COLO668 (cell line): ENCODE measurements at regions not wholly inside any gene's neighbourhood (a gene's known extent, or its start where the extent isn't known, plus 50 kb on each side); places are given as distances from the start of the nearest gene placed in this dataset.
"Not testable (repeated sequence)": the region's sequence is repeated elsewhere in the genome, so short reads cannot be mapped to it uniquely, and the experiment has no call there.

Experiments used
- DNase-seq: peaks from one replicate; lab custom pipeline; 2025; ENCODE audit not compliant: unreplicated experiment; lab: John Stamatoyannopoulos, UW

DNA sequence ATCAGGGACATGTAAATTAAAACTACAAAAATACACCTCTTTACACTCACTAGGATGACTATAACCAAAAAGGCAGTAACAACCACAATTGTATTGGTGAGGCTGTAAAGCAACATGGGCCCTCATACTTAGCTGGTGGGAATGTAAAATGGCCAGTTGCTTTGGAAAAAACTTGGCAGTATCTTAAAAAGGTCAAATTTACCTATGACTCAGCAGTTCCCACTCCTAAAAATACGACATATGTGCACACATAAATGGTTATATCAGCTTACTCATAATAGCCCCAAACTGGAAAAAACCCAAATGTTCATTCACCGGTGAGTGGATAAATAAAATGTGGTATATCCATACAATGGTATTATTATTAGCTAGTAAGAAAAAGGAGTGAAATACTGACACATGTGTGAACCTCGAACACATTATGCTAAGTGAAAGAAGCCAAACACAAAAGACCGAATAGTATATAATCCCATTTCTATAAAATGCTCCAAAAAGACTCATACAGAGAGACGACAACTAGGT, 391.4 kb downstream of the NPIPA8 start:
- no peak for DNase-seq

DNA sequence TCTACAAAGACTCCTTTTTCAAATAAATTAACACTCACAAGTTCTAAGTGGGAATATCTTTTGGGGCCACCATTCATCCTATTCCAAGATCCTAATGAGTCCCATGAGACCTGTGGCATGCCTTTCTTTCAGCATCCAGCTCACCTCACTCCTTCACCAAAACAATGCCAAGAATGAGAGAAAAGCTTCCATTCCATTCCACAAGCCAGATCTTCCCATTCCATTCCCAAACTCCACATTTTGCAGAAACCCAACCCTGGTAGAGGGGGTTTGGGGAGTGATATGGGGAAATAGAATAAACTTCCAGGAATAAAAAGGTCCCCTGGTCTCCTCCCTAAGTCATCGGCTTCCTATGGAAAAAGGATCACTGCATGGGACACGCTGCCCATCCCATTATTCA, 392.2 kb downstream of the NPIPA8 start:
- no peak for DNase-seq

DNA sequence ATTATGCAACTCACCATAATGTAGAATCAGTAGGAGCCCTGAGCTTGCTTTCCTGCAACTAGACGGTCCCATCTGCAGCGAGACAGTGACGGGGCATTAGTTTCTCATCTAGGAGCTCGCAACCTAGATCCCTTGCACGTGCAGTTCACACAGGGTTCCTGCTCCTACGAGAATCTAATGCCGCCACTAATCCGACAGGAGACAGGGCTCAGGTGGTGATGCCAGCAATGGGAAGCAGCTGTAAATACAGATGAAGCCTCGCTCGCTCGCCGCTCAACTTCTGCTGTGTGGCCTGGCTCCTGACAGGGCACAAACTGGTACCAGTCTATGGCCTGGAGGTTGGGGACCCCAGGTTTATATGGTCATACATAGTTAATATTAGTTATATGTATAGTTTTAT, 394.5 kb downstream of the NPIPA8 start:
- DNase-seq: no peak

DNA sequence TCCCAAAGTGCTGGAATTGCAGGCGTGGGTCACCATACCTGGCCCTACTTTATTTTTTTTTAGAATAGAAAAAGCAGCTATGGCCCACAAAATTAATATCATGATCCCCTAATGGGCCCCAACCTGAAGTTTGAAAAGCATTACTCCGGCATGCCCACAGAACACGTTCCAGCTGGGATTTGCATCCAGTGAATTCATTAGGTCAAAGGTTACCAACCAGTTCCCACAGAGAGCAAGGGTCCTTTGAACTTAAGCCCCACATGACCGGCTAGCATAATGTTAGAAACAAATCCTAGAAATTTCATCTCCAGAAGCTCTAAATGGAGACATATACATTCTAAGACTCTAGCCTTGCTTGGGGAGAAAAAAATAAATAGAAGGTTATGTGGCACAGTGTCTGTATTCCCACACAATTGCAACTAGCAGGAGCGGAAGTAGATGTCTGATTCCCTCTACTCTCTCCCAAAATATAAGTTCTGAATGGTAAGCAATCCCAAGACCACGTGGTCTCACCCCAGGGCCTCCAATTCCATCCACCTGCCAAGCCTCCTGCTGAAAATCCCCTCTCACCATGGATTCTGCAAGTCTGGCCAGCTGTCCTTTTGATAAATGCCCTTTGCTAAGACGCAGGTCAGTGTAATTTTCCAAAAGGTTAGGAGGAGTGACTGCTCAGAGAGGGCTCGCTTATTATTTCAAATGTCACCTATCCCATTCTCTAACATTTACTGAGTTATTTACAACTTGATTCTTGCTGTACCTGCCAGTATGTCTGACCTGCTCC, 395.8 kb downstream of the NPIPA8 start:
- DNase-seq: no peak

DNA sequence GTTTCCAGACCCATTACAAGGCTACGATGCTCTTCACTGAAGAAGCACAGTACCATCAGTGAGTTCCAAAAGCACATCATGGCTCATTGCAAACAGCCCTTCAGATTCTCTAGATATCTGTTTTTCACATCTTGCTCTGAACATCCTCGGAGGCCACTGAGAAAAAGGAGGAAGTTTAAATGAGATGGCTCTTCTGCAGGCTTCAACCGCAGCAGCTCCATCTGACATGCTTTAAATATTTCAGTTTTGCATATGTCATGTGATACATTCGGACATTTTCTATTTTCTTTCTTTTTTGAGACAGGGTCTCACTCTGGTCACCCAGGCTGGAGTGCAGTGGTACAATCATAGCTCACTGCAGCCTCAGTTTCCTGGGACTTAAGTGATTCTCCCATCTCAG, 396.8 kb downstream of the NPIPA8 start:
- DNase-seq: no peak

DNA sequence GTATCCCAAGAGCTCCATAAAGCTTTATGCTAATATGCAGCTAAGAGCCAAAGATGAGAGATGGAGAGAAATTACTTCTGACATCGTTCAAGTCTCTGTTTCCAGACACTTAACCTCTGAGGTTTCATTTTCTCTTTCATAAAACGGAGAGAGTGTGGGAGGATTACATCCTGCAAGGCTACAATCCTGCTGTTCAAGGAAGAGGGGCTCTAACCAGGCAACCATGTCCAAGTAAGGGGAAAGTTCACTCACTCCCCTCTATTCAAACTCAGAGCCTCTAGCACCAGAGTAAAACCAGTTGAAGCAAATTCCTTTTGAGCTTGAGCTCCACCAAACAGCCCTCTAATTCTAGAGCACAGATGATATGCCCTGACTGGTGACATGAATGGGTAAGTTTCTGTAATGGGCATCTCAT, 397.4 kb downstream of the NPIPA8 start:
- DNase-seq: no peak

DNA sequence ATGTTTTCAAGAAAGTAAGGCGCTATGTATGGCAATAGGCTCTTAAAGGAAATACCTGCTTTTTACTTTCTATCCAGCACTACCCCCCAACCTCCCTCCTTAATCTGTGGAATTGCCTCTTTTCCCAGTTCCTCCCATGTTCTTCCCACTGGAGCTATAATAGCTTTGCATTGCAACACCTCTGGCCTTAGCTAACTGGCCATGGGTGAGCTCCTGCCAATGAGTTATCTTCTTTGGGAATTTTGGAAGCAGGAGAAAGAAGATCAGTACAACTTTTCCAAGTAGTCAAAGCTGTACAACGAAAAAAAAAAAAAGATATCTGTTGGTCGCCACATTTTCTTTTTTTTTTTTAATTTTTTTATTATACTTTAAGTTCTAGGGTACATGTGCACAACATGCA, 398.0 kb downstream of the NPIPA8 start:
- DNase-seq: no peak

DNA sequence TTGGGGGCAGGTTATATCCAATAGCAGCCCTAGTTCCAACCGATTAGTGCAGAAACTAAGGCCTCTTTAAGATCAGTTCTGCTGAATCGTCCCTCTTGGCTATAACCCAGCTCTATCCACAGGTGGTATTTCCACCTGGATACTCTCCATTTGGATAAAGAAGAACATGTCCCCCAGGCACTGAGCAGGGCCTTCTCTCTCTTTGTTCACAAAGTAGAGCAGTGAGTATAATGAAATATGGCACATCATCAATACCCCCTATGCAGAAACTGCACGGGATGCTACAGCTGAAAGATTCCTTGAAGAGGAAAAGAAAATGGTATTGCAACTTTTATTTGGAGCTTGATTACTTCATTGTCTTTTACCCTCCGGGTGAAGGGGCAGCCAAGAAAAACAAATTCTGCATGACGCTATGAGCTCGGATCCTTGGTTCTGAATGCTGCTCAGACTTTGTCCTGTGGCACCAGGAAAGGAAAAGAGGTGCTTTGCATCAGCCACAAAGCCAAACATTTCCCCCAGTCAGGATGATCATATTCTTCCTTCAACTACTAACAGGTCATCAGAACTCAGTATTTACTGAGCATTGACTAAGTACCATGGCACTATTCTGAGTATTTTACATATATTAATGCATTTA, 399.7 kb downstream of the NPIPA8 start:
- DNase-seq: no peak

DNA sequence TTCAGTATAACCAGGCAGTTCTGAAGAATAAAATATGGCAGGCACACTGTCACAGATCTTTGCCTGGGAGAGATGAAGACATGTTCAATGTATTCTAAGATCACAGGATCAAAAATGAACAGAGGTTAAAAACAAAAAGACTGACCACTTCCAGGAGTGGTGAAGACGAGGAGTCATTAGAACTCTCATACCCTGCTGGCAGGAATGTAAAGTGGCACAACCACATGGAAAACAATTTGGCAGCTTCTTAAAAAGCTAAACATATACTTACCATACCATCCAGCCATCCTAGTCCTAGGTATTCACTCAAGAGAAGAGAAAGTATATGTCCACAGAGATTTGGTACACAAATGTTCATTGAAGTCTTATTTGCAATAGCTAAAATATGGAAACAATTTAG, 406.3 kb downstream of the NPIPA8 start:
- DNase-seq: no peak

DNA sequence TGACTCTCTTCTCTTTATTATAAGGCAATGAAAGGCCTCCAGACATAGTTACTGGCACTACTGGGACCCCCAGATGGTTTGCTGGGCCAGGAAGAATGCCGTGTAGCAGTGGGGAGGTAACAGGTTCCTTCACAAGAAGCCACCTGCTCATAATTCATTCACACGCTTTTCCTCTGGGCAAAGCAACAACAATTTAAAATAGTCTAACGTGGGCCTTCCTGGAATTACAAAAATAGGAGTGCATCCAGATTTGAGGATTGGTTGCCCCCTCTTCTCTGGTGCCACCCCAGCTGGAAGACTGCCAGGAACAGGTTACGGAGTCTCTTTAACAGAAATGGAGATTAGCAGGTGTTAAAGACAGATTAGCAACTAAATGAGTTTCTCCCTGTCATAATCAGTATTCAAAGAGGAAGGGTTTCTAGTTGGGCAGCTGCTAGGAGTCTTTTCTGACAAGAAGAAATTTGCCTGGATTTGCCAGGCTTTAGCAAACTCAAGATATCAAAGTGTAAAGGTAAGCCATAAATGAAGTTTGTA, 409.6 kb downstream of the NPIPA8 start:
- DNase-seq: no peak

DNA sequence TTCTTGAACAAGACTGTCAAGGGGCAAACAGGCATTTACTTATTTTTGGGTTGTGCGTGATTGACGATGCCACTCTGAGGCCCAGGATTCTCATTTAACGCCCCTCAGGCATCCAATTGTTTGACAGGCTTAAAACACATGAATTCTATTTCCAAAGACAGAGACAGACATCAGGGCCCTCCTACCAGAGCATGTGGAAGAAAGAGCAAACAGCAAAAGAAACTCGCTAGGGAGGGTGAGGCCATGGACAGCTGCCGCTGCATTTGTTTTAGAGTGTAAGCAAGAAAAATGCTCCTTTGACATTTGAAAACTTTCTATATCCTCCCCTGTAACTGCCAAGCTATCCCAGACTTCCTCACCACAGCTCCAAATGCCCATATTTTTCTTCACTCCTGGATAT, 410.1 kb downstream of the NPIPA8 start:
- DNase-seq: no peak

DNA sequence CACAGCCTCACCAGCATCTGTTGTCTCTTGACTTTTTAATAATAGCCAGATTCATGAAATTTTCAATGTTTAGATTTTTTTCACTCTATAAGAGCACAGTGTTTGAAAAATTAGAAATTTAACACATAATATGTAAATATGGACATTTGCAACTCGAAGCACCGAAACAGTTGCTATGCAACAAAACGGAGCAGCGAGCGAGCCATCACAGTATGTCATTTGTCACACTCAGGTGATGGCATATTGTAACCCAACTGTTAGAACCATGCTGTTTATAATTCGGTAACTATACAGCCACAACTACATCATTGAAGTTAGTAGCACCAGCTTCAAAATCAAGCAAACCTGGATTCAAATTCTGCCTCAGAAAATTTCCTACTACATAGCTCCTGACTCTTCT, 410.8 kb downstream of the NPIPA8 start:
- DNase-seq: no peak

DNA sequence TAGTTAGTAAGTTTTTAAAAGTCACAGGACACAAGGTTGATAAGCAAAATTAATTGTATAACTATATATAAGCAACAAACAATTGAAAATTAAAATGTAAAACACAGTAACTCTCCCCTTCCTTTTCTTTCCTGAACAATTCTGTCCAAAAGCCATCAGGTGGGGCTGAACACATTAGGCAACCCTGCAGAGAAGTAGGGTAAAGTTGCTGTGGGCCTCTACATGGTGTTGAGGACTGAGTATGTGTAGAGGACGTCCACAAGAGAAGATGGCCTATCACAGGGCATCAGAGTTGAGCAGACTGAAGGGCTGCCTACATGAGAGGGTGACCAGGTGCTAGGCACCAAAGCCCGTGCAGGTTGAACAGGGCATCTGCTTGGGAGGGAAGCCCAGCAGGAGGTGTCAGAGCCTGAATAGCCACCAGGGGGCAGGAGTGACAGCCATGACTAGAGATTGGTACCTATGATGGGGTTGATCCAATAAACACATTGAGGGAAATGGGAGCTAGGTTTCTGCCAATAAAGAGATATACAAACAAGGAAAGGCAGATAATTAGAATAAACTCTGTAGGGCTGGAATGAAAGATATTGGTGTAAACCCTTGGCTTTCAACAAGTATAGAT, 415.1 kb downstream of the NPIPA8 start:
- peak; percentile 8 for DNase-seq

DNA sequence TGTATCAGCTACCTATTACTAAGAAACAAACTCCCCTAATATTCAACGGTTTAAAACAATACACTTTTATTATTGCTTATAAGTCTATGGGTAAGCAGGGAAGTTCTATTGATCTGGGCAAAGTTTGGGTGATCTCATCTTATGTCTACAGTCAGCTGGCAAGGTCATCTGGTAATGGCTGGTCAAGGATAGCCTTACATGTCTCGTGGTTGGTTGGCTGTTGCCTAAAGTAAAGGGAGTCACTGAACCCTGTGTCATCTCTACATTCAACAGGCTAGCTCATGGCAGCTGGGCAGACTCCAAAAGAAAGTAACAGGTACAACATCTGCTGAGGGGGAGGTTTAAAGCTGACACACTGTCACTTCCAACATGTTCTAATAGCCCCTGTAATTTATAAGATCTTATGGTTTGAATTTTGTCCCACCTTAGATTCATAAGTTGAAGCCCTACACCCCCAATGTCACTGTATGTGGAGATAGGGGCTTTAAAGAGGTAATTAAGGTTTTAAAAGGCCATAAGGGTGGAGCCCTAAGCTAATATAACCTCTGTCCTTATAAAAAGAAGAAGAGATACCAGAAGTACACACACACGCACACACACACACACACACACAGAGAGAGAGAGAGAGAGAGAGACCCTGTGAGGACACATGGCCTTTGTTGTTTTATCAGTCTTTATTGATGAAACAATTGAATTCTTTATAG, 419.1 kb downstream of the NPIPA8 start:
- DNase-seq: no peak

DNA sequence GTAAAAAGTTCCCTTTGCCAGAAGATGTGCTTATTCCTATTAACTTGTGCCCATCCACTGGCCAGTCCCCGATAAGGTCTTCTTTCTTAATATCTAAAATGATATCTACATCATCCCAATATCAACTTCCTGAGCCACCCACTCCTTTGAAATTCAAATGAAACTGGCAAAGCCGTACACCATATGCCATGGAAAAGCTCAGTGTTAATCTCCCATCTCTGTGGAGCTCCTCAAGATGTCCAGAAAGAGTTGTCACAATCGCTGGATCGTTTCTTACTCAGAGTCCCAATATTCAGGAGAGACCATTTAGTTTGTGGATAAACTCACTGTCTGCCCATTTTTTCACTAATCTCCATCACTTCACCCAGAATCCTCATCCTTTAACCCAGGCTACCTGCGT, 420.7 kb downstream of the NPIPA8 start:
- DNase-seq: no peak

DNA sequence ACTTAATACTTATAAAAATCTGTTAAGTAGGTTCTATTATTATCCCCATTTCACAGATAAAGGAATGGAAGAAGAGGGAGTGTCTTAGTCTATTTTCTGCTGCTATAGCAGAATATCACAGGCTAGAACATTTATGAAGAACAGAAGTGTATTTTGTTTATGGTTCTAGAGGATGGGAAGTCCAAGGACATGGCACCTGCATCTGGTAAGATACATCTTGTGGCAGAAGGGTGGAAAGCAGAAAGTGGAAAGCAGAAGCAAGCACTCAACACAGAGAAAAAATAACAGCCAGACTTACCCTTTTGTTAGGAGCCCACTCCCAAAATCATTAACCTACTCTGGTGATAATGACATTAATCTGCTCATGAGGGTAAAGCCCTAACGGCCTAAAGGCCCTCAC, 422.4 kb downstream of the NPIPA8 start:
- DNase-seq: no peak

DNA sequence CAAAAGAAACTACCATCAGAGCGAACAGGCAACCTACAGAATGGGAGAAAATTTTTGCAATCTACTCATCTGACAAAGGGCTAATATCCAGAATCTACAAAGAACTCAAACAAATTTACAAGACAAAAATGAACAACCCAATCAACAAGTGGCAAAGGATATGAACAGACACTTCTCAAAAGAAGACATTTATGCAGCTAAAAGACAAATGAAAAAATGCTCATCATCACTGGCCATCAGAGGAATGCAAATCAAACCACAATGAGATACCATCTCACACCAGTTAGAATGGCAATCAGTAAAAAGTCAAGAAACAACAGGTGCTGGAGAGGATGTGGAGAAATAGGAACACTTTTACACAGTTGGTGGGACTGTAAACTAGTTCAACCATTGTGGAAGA, 425.0 kb downstream of the NPIPA8 start:
- not testable (repeated sequence) for DNase-seq

DNA sequence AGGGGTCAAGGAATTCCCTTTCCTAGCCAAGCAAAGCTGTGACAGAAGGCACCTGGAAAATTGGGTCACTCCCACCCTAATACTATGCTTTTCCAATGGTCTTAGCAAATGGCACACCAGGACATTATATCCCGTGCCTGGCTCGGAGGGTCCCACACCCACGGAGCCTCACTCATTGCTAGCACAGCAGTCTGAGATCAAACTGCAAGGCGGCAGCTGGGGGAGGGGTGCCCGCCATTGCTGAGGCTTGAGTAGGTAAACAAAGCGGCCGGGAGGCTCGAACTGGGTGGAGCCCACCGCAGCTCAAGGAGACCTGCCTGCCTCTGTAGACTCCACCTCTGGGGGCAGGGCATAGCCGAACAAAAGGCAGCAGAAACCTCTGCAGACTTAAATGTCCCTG, 429.9 kb downstream of the NPIPA8 start:
- DNase-seq: not testable (repeated sequence)

DNA sequence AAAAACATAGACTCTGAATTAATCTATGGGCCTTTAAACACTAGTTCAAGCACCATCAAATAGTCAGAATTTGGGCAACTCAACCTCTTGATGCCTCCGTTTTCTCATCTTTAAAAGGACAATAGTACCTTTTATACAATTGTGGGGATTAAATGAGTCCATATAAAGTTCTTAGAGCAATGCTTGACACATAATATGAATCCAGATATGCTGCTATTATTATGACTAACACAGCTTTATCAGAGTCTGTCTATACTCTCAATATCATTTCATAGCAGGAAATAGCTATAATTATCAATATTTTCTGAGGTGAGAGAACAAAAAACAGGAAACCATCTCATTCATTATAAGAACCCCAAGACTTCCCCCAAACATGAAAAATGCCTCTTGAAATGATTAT, 430.5 kb upstream of the XYLT1 start:
- no peak for DNase-seq

DNA sequence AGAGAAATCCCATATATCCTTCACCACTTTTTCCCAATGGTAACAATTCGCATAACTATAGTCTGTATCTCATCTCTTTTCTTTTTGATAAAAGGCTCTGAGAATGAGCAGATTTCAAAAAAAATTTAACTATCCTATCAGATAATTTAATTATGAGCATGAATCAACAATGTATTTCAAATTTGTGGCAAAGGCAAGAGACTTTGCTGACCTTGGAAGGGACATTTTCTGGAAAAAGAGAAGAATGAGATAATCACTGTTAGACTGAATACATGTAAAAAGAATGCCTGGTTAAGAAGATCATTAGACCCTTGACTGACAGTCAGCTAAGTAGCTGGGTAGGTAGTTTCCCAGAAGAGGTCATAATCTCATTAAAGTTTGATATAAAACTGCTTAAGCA, 428.4 kb upstream of the XYLT1 start:
- DNase-seq: no peak

DNA sequence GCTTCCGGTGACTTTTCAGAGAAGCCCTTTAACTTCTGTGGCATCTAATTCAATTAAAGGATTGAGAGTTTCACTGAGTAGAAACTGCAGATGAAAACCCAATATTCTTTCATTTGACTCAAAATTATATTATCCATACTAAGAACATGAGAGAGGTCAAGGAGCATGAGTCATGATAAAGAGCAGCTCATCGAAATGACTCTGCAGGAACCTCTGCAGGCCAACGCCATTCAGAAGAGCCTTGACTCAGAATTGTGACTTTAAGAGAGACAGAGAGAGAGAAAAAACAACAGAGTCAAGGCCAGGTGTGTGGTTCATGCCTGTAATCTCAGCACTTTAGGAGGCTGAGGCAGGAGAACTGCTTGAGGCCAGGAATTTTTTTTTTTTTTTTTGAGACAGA, 417.2 kb upstream of the XYLT1 start:
- no peak for DNase-seq
